ENCODE measurements at regions not wholly inside any gene's neighbourhood (a gene's known extent, or its start where the extent isn't known, plus 50 kb on each side); places are given as distances from the start of the nearest gene placed in this dataset.

GRCh38 chr2:81002906-81003305 is 698.4 kb upstream of the LRRTM1 start:
- Histone ChIP-seq H3K9me3 (replicated peaks; ENCODE audit: insufficient read depth, low read length) (no peaks in the 10 kb centered on the region), H4K20me1 (ENCODE audit: insufficient read depth, low read length) (no peaks in the 10 kb centered on the region), H3K4me1 (ENCODE audit: low read length) (no peaks in the 10 kb centered on the region), H3K4me3 (ENCODE audit: low read length) (no peak overlapping the region), H3K79me2 (ENCODE audit: low read length) (no peaks in the 10 kb centered on the region), H3F3A (ENCODE audit: insufficient read depth, low read length) (no peaks in the 10 kb centered on the region), H3K9me2 (replicated peaks; ENCODE audit: insufficient read depth, low read length) (no peaks in the 10 kb centered on the region), H3K4me2 (ENCODE audit: low read depth, low read length) (no peak overlapping the region), H3K36me3 (replicated peaks; ENCODE audit: insufficient read depth, low read length) (no peaks in the 10 kb centered on the region), H3K27ac (ENCODE audit: low read length) (no peak overlapping the region), H3K27me3 (replicated peaks; ENCODE audit: insufficient read depth, low read length) (no peaks in the 10 kb centered on the region), H3K9ac (ENCODE audit: low read length) (no peak overlapping the region), H2AFZ (ENCODE audit: low read length) (no peak overlapping the region)
- no peak for DNase-seq
- TF ChIP-seq EZH2 (optimal IDR thresholded peaks at IDR 0.05; ENCODE audit: low read depth, low read length) (no peak), EZH2phosphoT487 (IDR thresholded peaks at IDR 0.05; ENCODE audit: low read length) (no peak), CTCF (IDR thresholded peaks at IDR 0.05; ENCODE audit: low read length) (no peak)

GRCh38 chr2:80987466-80987865 is 682.9 kb upstream of the LRRTM1 start:
- Histone ChIP-seq H3K4me2 (ENCODE audit: low read depth, low read length) (no peak overlapping the region), H3K36me3 (replicated peaks; ENCODE audit: insufficient read depth, low read length) (no peaks in the 10 kb centered on the region), H3K9me3 (replicated peaks; ENCODE audit: insufficient read depth, low read length) (no peaks in the 10 kb centered on the region), H3K79me2 (ENCODE audit: low read length) (no peaks in the 10 kb centered on the region), H3K27ac (ENCODE audit: low read length) (no peak overlapping the region), H3K9me2 (replicated peaks; ENCODE audit: insufficient read depth, low read length) (no peaks in the 10 kb centered on the region), H4K20me1 (ENCODE audit: insufficient read depth, low read length) (no peaks in the 10 kb centered on the region), H3K4me1 (ENCODE audit: low read length) (no peaks in the 10 kb centered on the region), H3F3A (ENCODE audit: insufficient read depth, low read length) (no peaks in the 10 kb centered on the region), H3K4me3 (ENCODE audit: low read length) (no peak overlapping the region), H3K9ac (ENCODE audit: low read length) (no peak overlapping the region), H3K27me3 (replicated peaks; ENCODE audit: insufficient read depth, low read length) (no peaks in the 10 kb centered on the region), H2AFZ (ENCODE audit: low read length) (no peak overlapping the region)
- DNase-seq = no peak
- TF ChIP-seq EZH2 (optimal IDR thresholded peaks at IDR 0.05; ENCODE audit: low read depth, low read length) (no peak), EZH2phosphoT487 (IDR thresholded peaks at IDR 0.05; ENCODE audit: low read length) (no peak), CTCF (IDR thresholded peaks at IDR 0.05; ENCODE audit: low read length) (no peak)

GRCh38 chr2:80969900-80970299 is 665.3 kb upstream of the LRRTM1 start:
- TF ChIP-seq EZH2phosphoT487 (IDR thresholded peaks at IDR 0.05; ENCODE audit: low read length) (no peak), EZH2 (optimal IDR thresholded peaks at IDR 0.05; ENCODE audit: low read depth, low read length) (no peak), CTCF (IDR thresholded peaks at IDR 0.05; ENCODE audit: low read length) (no peak)
- no peaks in the 10 kb centered on the region for H3F3A ChIP-seq (ENCODE audit: insufficient read depth, low read length)
- no peak overlapping the region for H3K27ac ChIP-seq (ENCODE audit: low read length)
- H2AFZ ChIP-seq (ENCODE audit: low read length) = no peak overlapping the region
- no peaks in the 10 kb centered on the region for H3K79me2 ChIP-seq (ENCODE audit: low read length)
- no peak overlapping the region for H3K9ac ChIP-seq (ENCODE audit: low read length)
- H3K9me3 ChIP-seq (replicated peaks; ENCODE audit: insufficient read depth, low read length) = no peaks in the 10 kb centered on the region
- H3K27me3 ChIP-seq (replicated peaks; ENCODE audit: insufficient read depth, low read length) = no peaks in the 10 kb centered on the region
- no peaks in the 10 kb centered on the region for H4K20me1 ChIP-seq (ENCODE audit: insufficient read depth, low read length)
- H3K4me2 ChIP-seq (ENCODE audit: low read depth, low read length) = no peak overlapping the region
- no peak overlapping the region for H3K4me3 ChIP-seq (ENCODE audit: low read length)
- DNase-seq = no peak
- no peaks in the 10 kb centered on the region for H3K9me2 ChIP-seq (replicated peaks; ENCODE audit: insufficient read depth, low read length)
- no peaks in the 10 kb centered on the region for H3K36me3 ChIP-seq (replicated peaks; ENCODE audit: insufficient read depth, low read length)
- no peaks in the 10 kb centered on the region for H3K4me1 ChIP-seq (ENCODE audit: low read length)
